ENCODE measurements at regions not wholly inside any gene's neighbourhood (a gene's known extent, or its start where the extent isn't known, plus 50 kb on each side); places are given as distances from the start of the nearest gene placed in this dataset.
"Not testable (repeated sequence)": the region's sequence is repeated elsewhere in the genome, so short reads cannot be mapped to it uniquely, and the experiment has no call there.

DNA sequence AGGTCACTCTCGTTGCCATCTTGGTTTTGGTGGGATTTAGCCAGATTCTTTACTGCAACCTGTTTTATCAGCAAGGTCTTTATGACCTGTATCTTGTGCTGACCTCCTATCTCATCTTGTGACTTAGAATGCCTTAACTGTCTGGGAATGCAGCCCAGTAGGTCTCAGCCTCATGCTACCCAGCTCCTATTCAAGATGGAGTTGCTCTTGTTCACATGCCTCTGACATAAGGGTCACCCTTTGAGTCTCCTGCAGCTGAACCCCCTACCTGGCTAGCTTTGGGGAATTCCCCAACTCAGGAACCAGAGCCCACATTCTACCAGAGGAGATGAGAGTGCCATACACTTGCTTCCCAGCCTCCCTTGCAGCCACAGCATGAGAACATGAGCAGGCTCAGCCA is 123.0 kb upstream of the ARHGEF3 start:
- TF ChIP-seq, protein P1, sequence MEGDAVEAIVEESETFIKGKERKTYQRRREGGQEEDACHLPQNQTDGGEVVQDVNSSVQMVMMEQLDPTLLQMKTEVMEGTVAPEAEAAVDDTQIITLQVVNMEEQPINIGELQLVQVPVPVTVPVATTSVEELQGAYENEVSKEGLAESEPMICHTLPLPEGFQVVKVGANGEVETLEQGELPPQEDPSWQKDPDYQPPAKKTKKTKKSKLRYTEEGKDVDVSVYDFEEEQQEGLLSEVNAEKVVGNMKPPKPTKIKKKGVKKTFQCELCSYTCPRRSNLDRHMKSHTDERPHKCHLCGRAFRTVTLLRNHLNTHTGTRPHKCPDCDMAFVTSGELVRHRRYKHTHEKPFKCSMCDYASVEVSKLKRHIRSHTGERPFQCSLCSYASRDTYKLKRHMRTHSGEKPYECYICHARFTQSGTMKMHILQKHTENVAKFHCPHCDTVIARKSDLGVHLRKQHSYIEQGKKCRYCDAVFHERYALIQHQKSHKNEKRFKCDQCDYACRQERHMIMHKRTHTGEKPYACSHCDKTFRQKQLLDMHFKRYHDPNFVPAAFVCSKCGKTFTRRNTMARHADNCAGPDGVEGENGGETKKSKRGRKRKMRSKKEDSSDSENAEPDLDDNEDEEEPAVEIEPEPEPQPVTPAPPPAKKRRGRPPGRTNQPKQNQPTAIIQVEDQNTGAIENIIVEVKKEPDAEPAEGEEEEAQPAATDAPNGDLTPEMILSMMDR (IDR thresholded peaks at IDR 0.05; ENCODE audit: low read length), result not testable (repeated sequence)
- not testable (repeated sequence) for TF ChIP-seq EZH2 (IDR thresholded peaks at IDR 0.05; ENCODE audit: borderline replicate concordance, low read length)
